GM12892 (cell line): ENCODE measurements at regions not wholly inside any gene's neighbourhood (a gene's known extent, or its start where the extent isn't known, plus 50 kb on each side); places are given as distances from the start of the nearest gene placed in this dataset.

ENCODE experiments used
- POLR2A ChIP-seq: IDR thresholded peaks from 2 replicates; pipeline ENCODE4 v1.6.1; 2011; ENCODE audit warnings: low read depth, low read length, control low read depth
- POLR2AphosphoS5 ChIP-seq: IDR thresholded peaks from 2 replicates; pipeline ENCODE4 v1.6.1; 2011; ENCODE audit warnings: low read depth, low read length, control low read depth
- TAF1 ChIP-seq: IDR thresholded peaks from 2 replicates; pipeline ENCODE4 v1.6.1; 2011; ENCODE audit warnings: low read depth, mild to moderate bottlenecking, control low read depth, low read length, borderline replicate concordance

GRCh38 chr5:4356201-4356600, 760.6 kb downstream of the IRX1 start:
- TF ChIP-seq POLR2A = no peak
- TF ChIP-seq TAF1 = no peak
- no peak for TF ChIP-seq POLR2AphosphoS5
